COLO668 (cell line): ENCODE measurements at regions not wholly inside any gene's neighbourhood (a gene's known extent, or its start where the extent isn't known, plus 50 kb on each side); places are given as distances from the start of the nearest gene placed in this dataset.
"Not testable (repeated sequence)": the region's sequence is repeated elsewhere in the genome, so short reads cannot be mapped to it uniquely, and the experiment has no call there.

Experiments
- DNase-seq: peaks from one replicate; lab custom pipeline; 2025; ENCODE audit not compliant: unreplicated experiment; lab: John Stamatoyannopoulos, UW

GRCh38 chr12:76292891-76293290 lies 55.3 kb downstream of the BBS10 start:
- not testable (repeated sequence) for DNase-seq

- DNase-seq, result not testable (repeated sequence)
These were observed 55.9 kb downstream of the BBS10 start for GRCh38 chr12:76292305-76292704.

GRCh38 chr12:76290963-76291859 lies 57.0 kb downstream of the BBS10 start:
- DNase-seq, result no peak

GRCh38 chr12:76288218-76288617 lies 60.0 kb downstream of the BBS10 start:
- DNase-seq, result no peak

- no peak for DNase-seq
These were observed 63.1 kb downstream of the BBS10 start for GRCh38 chr12:76284816-76285750.

GRCh38 chr12:76282744-76283143 lies 65.5 kb downstream of the BBS10 start:
- DNase-seq, result no peak

- DNase-seq, result no peak
These were observed 70.7 kb downstream of the BBS10 start for GRCh38 chr12:76277480-76277879.

GRCh38 chr12:76276499-76277151 lies 71.6 kb downstream of the BBS10 start:
- DNase-seq, result no peak

- no peak for DNase-seq
These were observed 72.6 kb downstream of the BBS10 start for GRCh38 chr12:76275511-76276093.

GRCh38 chr12:76274420-76275083 lies 73.7 kb downstream of the BBS10 start:
- DNase-seq, result no peak

GRCh38 chr12:76272287-76272686 lies 75.9 kb downstream of the BBS10 start:
- no peak for DNase-seq

- no peak for DNase-seq
These were observed 77.4 kb downstream of the BBS10 start for GRCh38 chr12:76270657-76271358.

- no peak for DNase-seq
These were observed 79.9 kb downstream of the BBS10 start for GRCh38 chr12:76268267-76268666.

- DNase-seq, result no peak
These were observed 81.4 kb downstream of the BBS10 start for GRCh38 chr12:76266797-76267196.

- DNase-seq, result no peak
These were observed 82.6 kb downstream of the BBS10 start for GRCh38 chr12:76265424-76266180.

GRCh38 chr12:76264611-76265012 lies 83.6 kb downstream of the BBS10 start:
- DNase-seq, result no peak

GRCh38 chr12:76263696-76264095 lies 84.5 kb downstream of the BBS10 start:
- no peak for DNase-seq

GRCh38 chr12:76260390-76260748 lies 87.8 kb downstream of the BBS10 start:
- DNase-seq, result no peak
